Liver (tissue), 7 donors: ENCODE measurements at regions not wholly inside any gene's neighbourhood (a gene's known extent, or its start where the extent isn't known, plus 50 kb on each side); places are given as distances from the start of the nearest gene placed in this dataset.

ENCODE experiments used
- DNase-seq: peaks from one replicate; pipeline ENCODE4 v3.0.0-alpha.2; 2017; ENCODE audit warnings: low spot score
- H3K27ac ChIP-seq, 2 donors: one replicate each; pipeline ENCODE4 v1.7.0; 2013; ENCODE audit warnings: inconsistent platforms in 2 of 2, low read length in 2 of 2, control low read depth in 1 of 2, low read depth in 1 of 2, mild to moderate bottlenecking in 1 of 2
- H3K27me3 ChIP-seq, 4 donors: one replicate each; pipeline versions ENCODE4 v1.6.1 to v1.7.0; 2013; ENCODE audit warnings: low read length in 3 of 4, inconsistent platforms in 1 of 4, mild to moderate bottlenecking in 1 of 4, moderate library complexity in 1 of 4; ENCODE audit not compliant: control insufficient read depth in 4 of 4, insufficient read depth in 4 of 4
- H3K36me3 ChIP-seq, 4 donors: one replicate each; pipeline versions ENCODE4 v1.6.1 to v1.7.0; 2013; ENCODE audit warnings: low read length in 3 of 4, mild to moderate bottlenecking in 3 of 4, low read depth in 1 of 4, moderate library complexity in 1 of 4; ENCODE audit not compliant: control insufficient read depth in 4 of 4, insufficient read depth in 3 of 4
- H3K4me1 ChIP-seq, 4 donors: one replicate each; pipeline versions ENCODE4 v1.6.1 to v1.7.0; 2013; ENCODE audit warnings: low read length in 3 of 4, mild to moderate bottlenecking in 3 of 4, moderate library complexity in 1 of 4; ENCODE audit not compliant: control insufficient read depth in 4 of 4, insufficient read depth in 4 of 4
- H3K4me3 ChIP-seq, 3 donors: one replicate each; pipeline versions ENCODE4 v1.6.1 to v1.7.0; 2013; ENCODE audit warnings: low read length in 3 of 3, control low read depth in 1 of 3, low read depth in 1 of 3, mild to moderate bottlenecking in 1 of 3
- H3K9ac ChIP-seq, 2 donors: one replicate each; pipeline ENCODE4 v1.7.0; 2013; ENCODE audit warnings: low read length in 2 of 2, mild to moderate bottlenecking in 2 of 2, moderate library complexity in 2 of 2, control low read depth in 1 of 2, low read depth in 1 of 2
- H3K9me3 ChIP-seq, 4 donors: one replicate each; pipeline versions ENCODE4 v1.6.1 to v1.7.0; 2013; ENCODE audit warnings: low read length in 3 of 4; ENCODE audit not compliant: control insufficient read depth in 4 of 4
- EGR1 ChIP-seq, 2 donors: IDR thresholded peaks; 2 replicates each; pipeline ENCODE4 v1.6.1; 2016 to 2018; ENCODE audit warnings: antibody characterized with exemption in 2 of 2, low read depth in 2 of 2
- FOXA1 ChIP-seq: IDR thresholded peaks from 2 replicates; pipeline ENCODE4 v1.6.1; 2016; ENCODE audit warnings: antibody characterized with exemption
- FOXA2 ChIP-seq: IDR thresholded peaks from 2 replicates; pipeline ENCODE4 v1.6.1; 2016; ENCODE audit warnings: antibody characterized with exemption
- GABPA ChIP-seq, 2 donors: IDR thresholded peaks in 1 of 2; conservative IDR thresholded peaks in 1 of 2; 2 replicates each; pipeline ENCODE4 v1.6.1; 2016; ENCODE audit warnings: antibody characterized with exemption in 2 of 2, mild to moderate bottlenecking in 1 of 2, moderate library complexity in 1 of 2
- HNF4A ChIP-seq, 2 donors: conservative IDR thresholded peaks; 2 replicates each; pipeline ENCODE4 v1.6.1; 2016; ENCODE audit warnings: antibody characterized with exemption in 2 of 2, mild to moderate bottlenecking in 2 of 2
- HNF4G ChIP-seq: IDR thresholded peaks from 2 replicates; pipeline ENCODE4 v1.6.1; 2016; ENCODE audit warnings: antibody characterized with exemption
- JUND ChIP-seq, 2 donors: IDR thresholded peaks; 2 replicates each; pipeline ENCODE4 v1.6.1; 2016; ENCODE audit warnings: antibody characterized with exemption in 2 of 2
- MAX ChIP-seq: IDR thresholded peaks from 2 replicates; pipeline ENCODE4 v1.6.1; 2016; ENCODE audit warnings: antibody characterized with exemption
- NR2F2 ChIP-seq: IDR thresholded peaks from 2 replicates; pipeline ENCODE4 v1.6.1; 2016; ENCODE audit warnings: antibody characterized with exemption
- REST ChIP-seq: IDR thresholded peaks from 2 replicates; pipeline ENCODE4 v1.6.1; 2016; ENCODE audit warnings: antibody characterized with exemption, mild to moderate bottlenecking
- RXRA ChIP-seq, 2 donors: IDR thresholded peaks; 2 replicates each; pipeline ENCODE4 v1.6.1; 2017 to 2018; ENCODE audit warnings: antibody characterized with exemption in 2 of 2, mild to moderate bottlenecking in 1 of 2
- TAF1 ChIP-seq: conservative IDR thresholded peaks from 2 replicates; pipeline ENCODE4 v1.6.1; 2016; ENCODE audit warnings: antibody characterized with exemption, mild to moderate bottlenecking
- ZBTB33 ChIP-seq: IDR thresholded peaks from 2 replicates; pipeline ENCODE4 v1.6.1; 2016; ENCODE audit warnings: antibody characterized with exemption
- WGBS: extraction: QIAGEN DNeasy Blood & Tissue Kit; methylation state at CpG from one replicate; pipeline ENCODE4 v1.1.7; 2013; 5-methylcytosine and 5-hydroxymethylcytosine counted together
- donor health status: healthy.
- donor health status: healthy.
- donor health status: healthy.
- donor health status: healthy.

- Histone ChIP-seq H3K9me3 (no peaks in the 10 kb centered on the region), H3K36me3 (no peaks in the 10 kb centered on the region), H3K4me1 (no peaks in the 10 kb centered on the region), H3K4me3 (no peak overlapping the region), H3K27me3 (no peaks in the 10 kb centered on the region), H3K27ac (no peak overlapping the region), H3K9ac (no peak overlapping the region)
- TF ChIP-seq ZBTB33 (no peak), REST (no peak), MAX (no peak)
- WGBS = 83% methylated on average over 2 of the region's 2 CpGs
- DNase-seq = no peak
These were observed 270.5 kb upstream of the STT3B start for GRCh38 chr3:31262201-31262600.

- Histone ChIP-seq H3K9me3 (no peaks in the 10 kb centered on the region), H3K27me3 (no peaks in the 10 kb centered on the region), H3K9ac (no peak overlapping the region), H3K27ac (no peak overlapping the region), H3K4me1 (no peaks in the 10 kb centered on the region), H3K36me3 (no peaks in the 10 kb centered on the region), H3K4me3 (no peak overlapping the region)
- TF ChIP-seq HNF4A (conservative IDR thresholded peaks at IDR 0.05) = no peak
- no peak for TF ChIP-seq HNF4G
- no peak for TF ChIP-seq FOXA1
- no peak for TF ChIP-seq EGR1 (IDR thresholded peaks at IDR 0.05; ENCODE audit: low read depth in 2 of 2)
- no peak for TF ChIP-seq NR2F2
- TF ChIP-seq GABPA (IDR thresholded peaks at IDR 0.05 in 1 of 2, conservative IDR thresholded peaks at IDR 0.05 in 1 of 2) = no peak
- TF ChIP-seq JUND (IDR thresholded peaks at IDR 0.05) = no peak
- WGBS = 49% methylated on average over 1 of the region's 1 CpG
- no peak for DNase-seq
These were observed 268.8 kb upstream of the STT3B start for GRCh38 chr3:31263897-31264296.

GRCh38 chr3:31265646-31266428 lies 266.9 kb upstream of the STT3B start:
- Histone ChIP-seq H3K36me3 (no peaks in the 10 kb centered on the region), H3K9me3 (no peaks in the 10 kb centered on the region), H3K27ac (no peak overlapping the region), H3K4me1 (no peaks in the 10 kb centered on the region), H3K9ac (no peak overlapping the region), H3K4me3 (no peak overlapping the region), H3K27me3 (no peaks in the 10 kb centered on the region)
- TF ChIP-seq NR2F2 (no peak), RXRA (IDR thresholded peaks at IDR 0.05) (no peak), MAX (no peak), TAF1 (no peak), FOXA2 (no peak)
- no peak for DNase-seq
- WGBS = 86% methylated on average over 5 of the region's 5 CpGs
